Ovary (tissue), 3 donors: ENCODE measurements at regions not wholly inside any gene's neighbourhood (a gene's known extent, or its start where the extent isn't known, plus 50 kb on each side); places are given as distances from the start of the nearest gene placed in this dataset.

Experiments
- CTCF ChIP-seq, 3 donors: fragments of 450-650 bp in 2 of 3; fragments of 200-600 bp in 1 of 3; IDR thresholded peaks; one replicate each; pipeline versions ENCODE4 v1.5.1 to v1.8.0; 2016 to 2022; ENCODE audit warnings: antibody characterized with exemption in 3 of 3, mild to moderate bottlenecking in 1 of 3
- EP300 ChIP-seq: sonication (generic); formaldehyde crosslinking; IDR thresholded peaks from one replicate; pipeline ENCODE4 v1.6.1; 2017; ENCODE audit warnings: antibody characterized with exemption
- POLR2A ChIP-seq: fragments of 450-650 bp; IDR thresholded peaks from one replicate; pipeline ENCODE4 v1.6.1; 2017; ENCODE audit warnings: antibody characterized with exemption, mild to moderate bottlenecking, moderate library complexity
- donor health status: DM: no; HTN: no; CAD: no.

- TF ChIP-seq EP300 (no peak), CTCF (IDR thresholded peaks at IDR 0.05) (no peak), POLR2A (no peak)
These were observed 430.3 kb upstream of the PDE3A start for GRCh38 chr12:19938031-19938430.
